Stomach (tissue), 4 donors: ENCODE measurements at regions not wholly inside any gene's neighbourhood (a gene's known extent, or its start where the extent isn't known, plus 50 kb on each side); places are given as distances from the start of the nearest gene placed in this dataset.

Experiments used
- EP300 ChIP-seq: sonication (generic); formaldehyde crosslinking; IDR thresholded peaks from one replicate; pipeline ENCODE4 v1.6.1; 2017; ENCODE audit warnings: antibody characterized with exemption
- POLR2A ChIP-seq, 4 donors: fragments of 450-650 bp; IDR thresholded peaks; one replicate each; pipeline ENCODE4 v1.6.1; 2016; ENCODE audit warnings: antibody characterized with exemption in 4 of 4, control low read depth in 2 of 4, mild to moderate bottlenecking in 1 of 4, moderate library complexity in 1 of 4
- POLR2AphosphoS5 ChIP-seq, 3 donors: sonication (generic); formaldehyde crosslinking; IDR thresholded peaks; one replicate each; pipeline ENCODE4 v1.6.1; 2016; ENCODE audit warnings: antibody characterized with exemption in 3 of 3
- TF ChIP-seq, protein P1 (sequence below), 7 experiments: fragments of 450-650 bp in 4 of 7; fragments of 200-600 bp in 3 of 7; sonication (generic) in 3 of 7; IDR thresholded peaks; one replicate each; pipeline ENCODE4 v1.5.1; 2016 to 2019; ENCODE audit warnings: antibody characterized with exemption in 7 of 7, control low read depth in 2 of 7, mild to moderate bottlenecking in 1 of 7

DNA sequence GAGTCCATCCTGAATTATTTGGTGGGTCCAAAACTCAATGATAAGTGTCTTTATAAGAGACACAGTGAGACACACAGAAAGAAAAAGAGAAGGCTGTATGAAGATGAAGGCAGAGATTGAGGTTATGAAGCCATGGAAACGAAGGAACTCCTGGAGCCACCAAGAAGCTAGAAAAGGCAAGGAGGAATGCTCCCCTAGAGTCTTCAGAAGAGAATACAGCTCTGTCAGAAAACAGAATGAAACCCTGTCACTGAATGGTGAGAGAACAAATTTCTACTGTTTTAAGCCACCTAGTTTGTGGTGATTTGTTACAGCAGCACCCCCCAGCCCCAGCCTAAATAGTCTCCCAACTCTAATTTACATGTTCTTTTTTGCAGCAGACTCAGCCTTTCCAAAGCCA, 635.1 kb downstream of the EPHA7 start:
- TF ChIP-seq, protein P1, sequence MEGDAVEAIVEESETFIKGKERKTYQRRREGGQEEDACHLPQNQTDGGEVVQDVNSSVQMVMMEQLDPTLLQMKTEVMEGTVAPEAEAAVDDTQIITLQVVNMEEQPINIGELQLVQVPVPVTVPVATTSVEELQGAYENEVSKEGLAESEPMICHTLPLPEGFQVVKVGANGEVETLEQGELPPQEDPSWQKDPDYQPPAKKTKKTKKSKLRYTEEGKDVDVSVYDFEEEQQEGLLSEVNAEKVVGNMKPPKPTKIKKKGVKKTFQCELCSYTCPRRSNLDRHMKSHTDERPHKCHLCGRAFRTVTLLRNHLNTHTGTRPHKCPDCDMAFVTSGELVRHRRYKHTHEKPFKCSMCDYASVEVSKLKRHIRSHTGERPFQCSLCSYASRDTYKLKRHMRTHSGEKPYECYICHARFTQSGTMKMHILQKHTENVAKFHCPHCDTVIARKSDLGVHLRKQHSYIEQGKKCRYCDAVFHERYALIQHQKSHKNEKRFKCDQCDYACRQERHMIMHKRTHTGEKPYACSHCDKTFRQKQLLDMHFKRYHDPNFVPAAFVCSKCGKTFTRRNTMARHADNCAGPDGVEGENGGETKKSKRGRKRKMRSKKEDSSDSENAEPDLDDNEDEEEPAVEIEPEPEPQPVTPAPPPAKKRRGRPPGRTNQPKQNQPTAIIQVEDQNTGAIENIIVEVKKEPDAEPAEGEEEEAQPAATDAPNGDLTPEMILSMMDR (IDR thresholded peaks at IDR 0.05) = no peak
- no peak for TF ChIP-seq POLR2AphosphoS5 (IDR thresholded peaks at IDR 0.05)
- TF ChIP-seq POLR2A (IDR thresholded peaks at IDR 0.05) = no peak
- TF ChIP-seq EP300 = no peak
